SU-DHL-6 (cell line): ENCODE measurements at regions not wholly inside any gene's neighbourhood (a gene's known extent, or its start where the extent isn't known, plus 50 kb on each side); places are given as distances from the start of the nearest gene placed in this dataset.

ENCODE experiments used
- H2AFZ ChIP-seq: fragments of 200-600 bp; sonication (generic); 2 replicates; pipeline ENCODE4 v1.6.1; 2014; ENCODE audit warnings: low read depth, mild to moderate bottlenecking, moderate library complexity, mixed read lengths, antibody characterized with exemption, low read length; ENCODE audit not compliant: severe bottlenecking
- H3F3A ChIP-seq: fragments of 200-600 bp; shearing (Covaris generic); 2 replicates; pipeline ENCODE4 v1.6.0; 2016; ENCODE audit warnings: antibody characterized with exemption, mild to moderate bottlenecking; ENCODE audit not compliant: insufficient read depth
- H3K27ac ChIP-seq: fragments of 200-600 bp; sonication (generic); 2 replicates; pipeline ENCODE4 v1.5.1; 2016; ENCODE audit warnings: low read depth, mild to moderate bottlenecking, low read length, moderate library complexity, mixed read lengths
- H3K27me3 ChIP-seq: fragments of 200-600 bp; sonication (generic), shearing (Covaris generic); 2 replicates; pipeline ENCODE4 v1.6.0; 2014; ENCODE audit warnings: mild to moderate bottlenecking, low read length
- H3K36me3 ChIP-seq: fragments of 200-600 bp; sonication (generic); 2 replicates; pipeline ENCODE4 v1.6.1; 2014; ENCODE audit warnings: mild to moderate bottlenecking, low read length, mixed read lengths
- H3K4me2 ChIP-seq: fragments of 300-600, 200-600 bp; shearing (Covaris generic), sonication (generic); 2 replicates; pipeline ENCODE4 v1.6.0; 2014; ENCODE audit warnings: low read length, low read depth, mild to moderate bottlenecking; ENCODE audit not compliant: poor library complexity, severe bottlenecking
- H3K4me3 ChIP-seq: fragments of 200-600 bp; sonication (generic); 2 replicates; pipeline ENCODE4 v1.5.1; 2014; ENCODE audit warnings: antibody characterized with exemption, low read length, mild to moderate bottlenecking, mixed read lengths; ENCODE audit not compliant: insufficient read depth, poor library complexity, severe bottlenecking
- H3K79me2 ChIP-seq: fragments of 200-600 bp; sonication (generic); 2 replicates; pipeline ENCODE4 v1.6.1; 2014; ENCODE audit warnings: mild to moderate bottlenecking, low read length, moderate library complexity; ENCODE audit not compliant: insufficient read depth
- H3K9ac ChIP-seq: fragments of 200-600 bp; sonication (generic); 2 replicates; pipeline ENCODE4 v1.7.0; 2014; ENCODE audit warnings: mild to moderate bottlenecking, low read length
- H3K9me2 ChIP-seq: fragments of 200-600 bp; sonication (generic); replicated peaks from 2 replicates; pipeline ENCODE4 v1.6.1; 2014; ENCODE audit warnings: low read length; ENCODE audit not compliant: insufficient read depth
- H3K9me3 ChIP-seq: fragments of 200-600 bp; sonication (generic); 2 replicates; pipeline ENCODE4 v1.6.1; 2014; ENCODE audit warnings: low read length, mixed read lengths; ENCODE audit not compliant: insufficient read depth
- H4K20me1 ChIP-seq: fragments of 200-600 bp; sonication (generic); 2 replicates; pipeline ENCODE4 v1.6.1; 2014; ENCODE audit warnings: low read depth, mild to moderate bottlenecking, antibody characterized with exemption, low read length, moderate library complexity, mixed read lengths
- EZH2phosphoT487 ChIP-seq: fragments of 200-600 bp; sonication (generic), shearing (Covaris generic); conservative IDR thresholded peaks from 2 replicates; pipeline ENCODE4 v1.6.1; 2018; ENCODE audit warnings: mild to moderate bottlenecking, antibody characterized with exemption, low read length, moderate library complexity, mixed read lengths
- TF ChIP-seq, protein P1 (sequence below): fragments of 200-600 bp; sonication (generic); IDR thresholded peaks from one replicate; pipeline ENCODE4 v1.5.1; 2017; ENCODE audit warnings: antibody characterized with exemption, mild to moderate bottlenecking, low read length, moderate library complexity; ENCODE audit not compliant: insufficient read depth, poor library complexity, severe bottlenecking

- no peaks in the 10 kb centered on the region for H4K20me1 ChIP-seq
- H3K36me3 ChIP-seq = no peaks in the 10 kb centered on the region
- H3K9me2 ChIP-seq = no peaks in the 10 kb centered on the region
- no peak overlapping the region for H3K4me2 ChIP-seq
- H3K27ac ChIP-seq = no peak overlapping the region
- no peaks in the 10 kb centered on the region for H3K79me2 ChIP-seq
- H2AFZ ChIP-seq = no peak overlapping the region
- H3K27me3 ChIP-seq = no peaks in the 10 kb centered on the region
- TF ChIP-seq, protein P1, sequence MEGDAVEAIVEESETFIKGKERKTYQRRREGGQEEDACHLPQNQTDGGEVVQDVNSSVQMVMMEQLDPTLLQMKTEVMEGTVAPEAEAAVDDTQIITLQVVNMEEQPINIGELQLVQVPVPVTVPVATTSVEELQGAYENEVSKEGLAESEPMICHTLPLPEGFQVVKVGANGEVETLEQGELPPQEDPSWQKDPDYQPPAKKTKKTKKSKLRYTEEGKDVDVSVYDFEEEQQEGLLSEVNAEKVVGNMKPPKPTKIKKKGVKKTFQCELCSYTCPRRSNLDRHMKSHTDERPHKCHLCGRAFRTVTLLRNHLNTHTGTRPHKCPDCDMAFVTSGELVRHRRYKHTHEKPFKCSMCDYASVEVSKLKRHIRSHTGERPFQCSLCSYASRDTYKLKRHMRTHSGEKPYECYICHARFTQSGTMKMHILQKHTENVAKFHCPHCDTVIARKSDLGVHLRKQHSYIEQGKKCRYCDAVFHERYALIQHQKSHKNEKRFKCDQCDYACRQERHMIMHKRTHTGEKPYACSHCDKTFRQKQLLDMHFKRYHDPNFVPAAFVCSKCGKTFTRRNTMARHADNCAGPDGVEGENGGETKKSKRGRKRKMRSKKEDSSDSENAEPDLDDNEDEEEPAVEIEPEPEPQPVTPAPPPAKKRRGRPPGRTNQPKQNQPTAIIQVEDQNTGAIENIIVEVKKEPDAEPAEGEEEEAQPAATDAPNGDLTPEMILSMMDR = no peak
- no peak for TF ChIP-seq EZH2phosphoT487
- no peak overlapping the region for H3K4me3 ChIP-seq
- H3K9ac ChIP-seq = no peak overlapping the region
- no peaks in the 10 kb centered on the region for H3K9me3 ChIP-seq
- no peaks in the 10 kb centered on the region for H3F3A ChIP-seq
Observed at GRCh38 chr1:191852907-191853306, 305.4 kb upstream of the RGS18 start.

DNA sequence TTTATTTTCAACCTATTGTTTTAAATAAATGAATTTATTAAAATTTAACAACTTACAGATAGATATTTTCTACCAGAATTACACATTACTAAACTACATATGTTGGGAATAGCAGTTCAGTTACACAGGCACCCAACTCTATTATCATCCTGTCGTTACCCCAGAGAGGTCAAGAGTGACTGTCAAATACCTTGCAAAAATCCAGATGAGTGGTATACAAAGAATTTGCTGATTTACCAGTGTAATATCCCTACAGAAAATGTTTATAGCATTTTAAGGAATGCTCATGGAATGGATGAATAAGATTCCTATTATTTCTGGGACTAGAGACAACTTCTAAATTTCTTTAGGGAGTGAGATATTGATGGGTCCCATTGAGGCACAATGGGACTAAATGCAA lies 300.7 kb upstream of the RGS18 start:
- no peak for TF ChIP-seq EZH2phosphoT487
- TF ChIP-seq, protein P1 = no peak
- H3K27ac ChIP-seq = no peak overlapping the region
- no peaks in the 10 kb centered on the region for H3K36me3 ChIP-seq
- no peaks in the 10 kb centered on the region for H3K79me2 ChIP-seq
- no peak overlapping the region for H3K9ac ChIP-seq
- H2AFZ ChIP-seq = no peak overlapping the region
- no peak overlapping the region for H3K4me3 ChIP-seq
- H3F3A ChIP-seq = no peaks in the 10 kb centered on the region
- no peak overlapping the region for H3K4me2 ChIP-seq
- H3K9me3 ChIP-seq = no peaks in the 10 kb centered on the region
- H3K27me3 ChIP-seq = no peaks in the 10 kb centered on the region
- H4K20me1 ChIP-seq = no peaks in the 10 kb centered on the region
- H3K9me2 ChIP-seq = no peaks in the 10 kb centered on the region

- Histone ChIP-seq H3K4me3 (no peak overlapping the region), H3F3A (no peaks in the 10 kb centered on the region), H4K20me1 (no peaks in the 10 kb centered on the region), H3K9ac (no peak overlapping the region), H3K4me2 (no peak overlapping the region), H3K9me2 (no peaks in the 10 kb centered on the region), H3K27me3 (no peaks in the 10 kb centered on the region), H3K36me3 (0 out of 2 replicates have a peak, but pooled peaks cover 2% of the 10 kb centered on the region), H3K79me2 (no peaks in the 10 kb centered on the region), H2AFZ (peak overlapping the region; percentile 19), H3K9me3 (peaks cover 6% of the 10 kb centered on the region; the same call in 1 of the 2 replicates), H3K27ac (no peak overlapping the region)
- no peak for TF ChIP-seq EZH2phosphoT487
- TF ChIP-seq, protein P1 = no peak
Observed at GRCh38 chr1:191865479-191865878, 292.8 kb upstream of the RGS18 start.
